Dermis microvascular lymphatic vessel endothelial cell (primary cell): ENCODE measurements at regions not wholly inside any gene's neighbourhood (a gene's known extent, or its start where the extent isn't known, plus 50 kb on each side); places are given as distances from the start of the nearest gene placed in this dataset.
"Not testable (repeated sequence)": the region's sequence is repeated elsewhere in the genome, so short reads cannot be mapped to it uniquely, and the experiment has no call there.

Experiments
- DNase-seq, 2 donors: peaks; one replicate each; pipeline versions ENCODE4 v3.0.0 to v3.0.0-alpha.2; 2010; ENCODE audit warnings: low read depth in 2 of 2

DNA sequence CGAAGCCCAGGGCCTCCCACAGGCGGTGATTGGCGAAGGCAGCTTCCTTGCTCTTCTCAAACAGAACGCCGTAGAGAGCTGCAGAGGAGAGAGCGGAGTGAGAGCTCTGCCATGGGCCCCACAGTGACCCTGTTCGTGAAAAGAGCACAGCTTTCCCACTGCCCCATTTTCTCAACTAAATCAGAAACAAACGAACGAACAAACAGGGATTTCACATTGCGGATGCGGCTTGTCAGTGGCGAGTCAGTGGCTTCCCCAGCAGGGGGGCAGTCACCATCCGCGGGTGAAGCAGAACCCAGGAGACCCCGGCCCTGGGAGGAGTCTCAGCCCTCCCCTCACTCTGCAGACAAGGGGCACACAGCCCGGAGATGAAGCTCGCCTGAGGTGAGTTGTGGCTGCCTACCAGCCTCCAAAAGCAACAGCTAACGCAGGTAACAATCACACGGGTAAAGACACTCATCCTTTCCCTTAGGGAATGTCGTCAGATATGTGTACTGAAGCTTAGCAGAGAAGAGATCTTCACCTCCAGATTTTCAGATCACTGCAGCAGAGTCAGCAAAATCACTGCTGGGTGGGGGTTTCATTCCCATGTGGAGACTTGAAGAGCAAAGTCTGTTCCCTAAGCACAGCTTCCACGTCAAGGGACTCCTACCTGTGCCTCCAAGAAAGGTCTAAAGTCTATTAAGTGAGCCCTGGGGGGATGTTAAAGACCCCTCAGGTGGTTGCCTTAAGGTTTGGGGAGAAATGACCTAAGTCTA, 51.2 kb upstream of the GPR31 start:
- DNase-seq, result no peak

- DNase-seq, result no peak
These were observed 51.8 kb upstream of the GPR31 start for GRCh38 chr6:167209577-167209975.

- DNase-seq, result no peak
These were observed 52.9 kb upstream of the GPR31 start for GRCh38 chr6:167210375-167211294.

GRCh38 chr6:167211295-167211648, 53.5 kb upstream of the GPR31 start:
- no peak for DNase-seq

- no peak for DNase-seq
These were observed 54.3 kb upstream of the GPR31 start for GRCh38 chr6:167211881-167212712.

GRCh38 chr6:167212713-167213005, 54.9 kb upstream of the GPR31 start:
- no peak for DNase-seq

GRCh38 chr6:167214206-167214605, 56.4 kb upstream of the GPR31 start:
- no peak for DNase-seq

DNA sequence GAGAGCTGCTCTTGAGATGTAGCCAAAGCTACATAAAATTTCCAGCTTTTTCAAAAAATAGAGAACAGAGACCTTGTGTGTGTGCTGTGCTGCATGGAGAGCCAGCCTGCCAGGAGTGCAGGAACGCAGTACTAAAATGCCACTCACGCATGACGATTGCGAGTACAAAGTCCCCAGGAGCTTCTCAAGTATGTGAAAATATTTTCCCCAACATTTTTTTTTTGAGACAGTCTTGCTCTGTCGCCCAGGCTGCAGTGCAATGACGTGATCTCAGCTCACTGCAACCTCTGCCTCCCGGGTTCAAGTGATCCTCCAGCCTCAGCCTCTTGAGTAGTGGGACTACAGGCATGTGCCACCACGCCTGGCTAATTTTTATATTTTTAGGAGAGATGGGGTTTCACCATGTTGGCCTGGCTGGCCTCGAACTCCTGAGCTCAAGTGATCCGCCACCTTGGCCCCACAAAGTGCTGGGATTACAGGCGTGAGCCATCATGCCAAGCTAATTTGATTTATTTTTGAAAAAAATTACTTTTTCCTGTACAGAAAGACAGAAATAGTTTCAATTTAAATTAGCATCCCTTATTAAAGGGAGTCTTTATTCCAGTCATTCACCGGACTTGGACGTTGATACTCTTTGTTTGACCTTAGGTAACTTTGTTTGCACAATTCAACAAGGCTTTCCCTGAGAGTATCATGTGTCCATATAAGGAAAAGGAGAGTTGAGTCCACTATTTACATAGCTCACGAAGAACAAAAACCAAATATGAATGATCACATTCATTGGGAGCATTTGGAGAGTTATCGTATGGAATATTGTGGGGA, 57.9 kb upstream of the GPR31 start:
- DNase-seq, result not testable (repeated sequence)

DNA sequence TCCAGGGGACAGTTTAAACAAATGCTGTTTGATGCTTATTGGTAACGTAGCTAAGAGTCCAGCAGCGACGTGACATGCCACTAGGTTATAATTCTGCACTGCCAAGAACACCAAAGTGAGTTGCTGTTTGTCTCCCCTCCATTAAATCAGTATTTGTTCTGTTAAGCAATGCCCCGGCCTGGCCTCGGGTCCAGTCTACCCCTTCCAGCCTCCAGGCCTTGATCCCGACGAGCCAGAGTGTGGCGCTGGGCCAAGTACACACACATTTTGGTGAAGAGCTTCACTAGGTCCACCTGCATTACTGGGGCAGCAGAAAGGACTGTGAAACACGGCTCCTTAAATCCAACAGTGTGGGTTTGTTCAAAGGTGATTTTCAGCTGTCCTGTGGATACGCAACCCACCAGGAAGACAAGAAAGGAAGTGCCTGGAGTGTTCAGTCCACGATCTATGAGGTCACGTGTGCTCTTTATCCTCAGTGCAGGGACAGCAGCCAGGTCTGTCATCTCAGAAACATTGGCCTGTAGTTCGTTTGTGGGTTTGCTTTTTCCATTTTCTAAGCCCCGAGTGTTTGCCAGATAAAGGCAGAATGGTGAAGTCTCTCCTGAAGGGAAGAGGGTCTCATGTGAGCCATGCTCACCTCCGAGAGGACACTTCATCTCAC, 58.7 kb upstream of the GPR31 start:
- DNase-seq, result not testable (repeated sequence)

DNA sequence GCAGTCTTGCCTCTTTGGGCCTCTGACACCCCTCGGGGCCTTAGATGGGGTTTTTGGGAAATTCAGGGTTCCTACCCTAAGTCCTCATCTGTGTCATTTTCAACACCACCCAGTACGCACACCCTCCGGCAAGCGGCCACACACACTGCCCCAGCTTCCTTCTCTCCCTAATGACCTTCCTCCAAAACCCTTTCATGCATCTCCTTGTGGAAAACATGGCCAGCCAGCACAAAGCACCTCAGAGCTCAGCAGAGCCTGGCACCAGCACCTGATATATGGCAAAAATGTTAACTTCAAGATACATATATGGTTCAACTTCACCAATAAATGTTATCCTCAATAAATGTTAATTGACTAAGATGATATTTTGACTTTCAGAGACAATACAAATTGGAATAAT, 59.3 kb upstream of the GPR31 start:
- DNase-seq, result not testable (repeated sequence)

GRCh38 chr6:167217951-167218759, 60.4 kb upstream of the GPR31 start:
- DNase-seq, result peak in 1 of 2 donors; percentile 45

DNA sequence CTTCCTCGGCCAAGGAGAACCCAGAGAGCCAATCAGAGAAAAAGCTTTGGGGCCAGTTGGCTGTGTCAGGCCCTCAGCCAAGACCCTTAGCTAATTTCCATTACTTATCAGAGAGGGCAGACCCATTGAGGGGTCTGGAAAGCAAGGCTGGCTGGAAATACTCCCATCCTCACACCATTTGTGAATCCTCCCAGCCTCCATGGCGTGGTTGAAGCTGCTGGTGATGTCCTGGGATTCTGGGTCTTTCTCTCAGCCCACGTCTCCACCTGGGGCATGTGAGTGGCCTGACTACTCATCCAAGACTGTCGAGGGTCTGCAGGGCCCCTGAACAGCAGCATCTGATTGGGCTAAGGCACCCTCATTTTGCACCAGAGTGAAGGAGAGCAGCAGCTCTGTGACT, 61.3 kb upstream of the GPR31 start:
- not testable (repeated sequence) for DNase-seq

- DNase-seq, result no peak
These were observed 62.3 kb upstream of the GPR31 start for GRCh38 chr6:167219967-167220512.

- DNase-seq, result no peak
These were observed 63.8 kb upstream of the GPR31 start for GRCh38 chr6:167221400-167222201.

GRCh38 chr6:167225566-167226382, 65.3 kb upstream of the UNC93A start:
- DNase-seq, result not testable (repeated sequence)

DNA sequence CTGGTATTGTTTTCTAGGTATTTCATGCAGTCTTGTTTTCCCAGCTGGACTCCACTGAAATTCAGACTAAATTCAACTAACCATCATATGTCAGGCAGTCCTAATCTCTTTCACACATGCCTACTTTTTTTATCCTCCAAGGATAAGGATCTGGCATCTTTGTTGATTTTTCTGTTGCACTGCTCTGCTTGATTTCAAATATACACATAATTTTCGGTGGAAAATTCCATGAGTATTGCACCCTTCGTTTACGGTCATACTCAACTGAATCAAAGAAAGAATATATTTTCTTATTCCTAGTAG, 64.8 kb upstream of the UNC93A start:
- peak in 1 of 2 donors; percentile 7 for DNase-seq

DNA sequence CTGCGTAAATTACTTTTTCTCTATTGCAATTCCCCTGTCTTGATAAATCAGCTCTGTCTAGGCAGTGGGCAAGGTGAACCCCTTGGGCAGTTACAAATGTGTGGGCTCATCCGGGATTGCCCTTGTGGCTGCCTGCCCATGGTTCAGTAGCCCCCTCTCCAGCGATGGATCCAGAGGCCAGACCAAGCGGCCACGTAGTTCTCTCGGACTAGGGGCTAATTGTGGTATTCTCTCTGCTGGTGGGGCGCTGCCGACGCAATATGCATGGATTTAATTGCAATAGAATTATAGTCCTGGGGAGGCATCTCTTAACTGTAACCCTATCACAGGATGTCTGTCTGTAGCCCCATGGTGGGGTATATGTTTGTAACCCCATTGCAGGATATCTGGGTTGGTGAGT, 64.3 kb upstream of the UNC93A start:
- DNase-seq, result no peak

- DNase-seq, result no peak
These were observed 63.1 kb upstream of the UNC93A start for GRCh38 chr6:167227984-167228383.
